ENCODE measurements at regions not wholly inside any gene's neighbourhood (a gene's known extent, or its start where the extent isn't known, plus 50 kb on each side); places are given as distances from the start of the nearest gene placed in this dataset.

DNA sequence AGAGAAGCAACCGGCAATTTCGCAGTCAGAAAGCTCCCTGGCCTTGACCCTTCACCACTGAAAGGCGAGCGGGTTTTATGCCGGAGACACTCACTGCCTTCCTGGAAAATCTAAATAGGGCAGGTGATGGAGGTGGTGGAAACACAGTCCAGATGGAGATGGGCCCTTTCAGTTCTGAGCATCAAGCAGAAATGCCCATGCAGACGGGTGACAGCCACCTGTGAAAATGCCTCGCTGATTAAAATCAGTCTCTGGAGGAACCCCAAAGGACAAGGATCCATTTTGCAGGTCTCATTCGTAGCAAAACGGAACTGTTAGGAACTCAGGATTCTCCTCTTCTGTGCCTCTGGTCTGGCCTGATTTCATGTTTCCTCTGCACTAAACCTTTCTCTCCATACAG lies 74.2 kb downstream of the FZD10 start:
- H3K27me3 ChIP-seq (ENCODE audit: control insufficient read depth, insufficient read depth, low read length), result peaks cover 39% of the 10 kb centered on the region
- H3K36me3 ChIP-seq (ENCODE audit: control insufficient read depth, insufficient read depth, low read length), result no peaks in the 10 kb centered on the region
- H3K27ac ChIP-seq (ENCODE audit: low read depth, low read length), result no peak overlapping the region
- H3K9ac ChIP-seq (ENCODE audit: low read depth, low read length), result no peak overlapping the region
- no peaks in the 10 kb centered on the region for H3K4me1 ChIP-seq (ENCODE audit: control insufficient read depth, insufficient read depth, low read length)
- no peaks in the 10 kb centered on the region for H3K9me3 ChIP-seq (ENCODE audit: control insufficient read depth, insufficient read depth, low read length)
- no peak overlapping the region for H3K4me3 ChIP-seq (ENCODE audit: low read depth, low read length)

DNA sequence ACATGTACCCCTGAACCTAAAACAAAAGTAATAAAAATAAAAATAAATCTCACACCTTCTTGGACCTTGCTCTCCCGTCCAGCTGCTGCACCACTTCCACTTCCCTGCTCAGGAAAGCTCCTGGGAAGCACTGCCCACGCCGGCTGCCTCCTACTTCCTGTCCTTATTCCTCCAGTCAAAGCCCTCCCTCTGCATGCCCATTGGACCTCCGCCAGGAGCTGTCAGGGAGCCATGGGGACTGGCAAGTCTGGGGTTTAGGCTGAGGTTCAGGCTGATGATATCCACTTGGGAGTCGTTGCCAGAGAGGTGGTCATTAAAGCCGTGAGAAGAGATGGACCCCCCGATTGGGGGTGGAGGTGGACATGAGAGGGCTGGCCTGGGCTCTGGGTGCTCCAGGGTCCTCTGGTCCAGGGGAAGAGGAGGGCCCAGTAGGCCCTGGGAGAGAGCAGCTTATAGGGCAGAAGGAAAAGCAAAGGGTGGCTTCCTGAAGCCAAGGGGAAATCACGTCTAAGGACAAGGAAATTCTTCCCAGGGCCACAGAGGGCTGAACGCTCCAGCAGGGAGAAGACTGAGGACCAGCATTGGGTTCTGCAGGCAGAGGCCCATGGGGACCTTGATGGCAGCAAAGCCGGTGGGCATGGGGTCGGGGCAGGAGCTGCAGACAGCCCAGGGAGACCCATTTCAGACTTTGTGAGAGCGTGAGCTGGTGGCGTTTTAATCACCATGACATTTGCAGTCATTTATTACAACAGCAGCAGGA lies 78.7 kb downstream of the FZD10 start:
- Histone ChIP-seq H3K27ac (ENCODE audit: low read depth, low read length) (no peak overlapping the region), H3K9me3 (ENCODE audit: control insufficient read depth, insufficient read depth, low read length) (no peaks in the 10 kb centered on the region), H3K9ac (ENCODE audit: low read depth, low read length) (no peak overlapping the region), H3K4me1 (ENCODE audit: control insufficient read depth, insufficient read depth, low read length) (no peaks in the 10 kb centered on the region), H3K4me3 (ENCODE audit: low read depth, low read length) (no peak overlapping the region), H3K27me3 (ENCODE audit: control insufficient read depth, insufficient read depth, low read length) (peaks cover 34% of the 10 kb centered on the region), H3K36me3 (ENCODE audit: control insufficient read depth, insufficient read depth, low read length) (no peaks in the 10 kb centered on the region)

- Histone ChIP-seq H3K36me3 (ENCODE audit: control insufficient read depth, insufficient read depth, low read length) (no peaks in the 10 kb centered on the region), H3K27ac (ENCODE audit: low read depth, low read length) (no peak overlapping the region), H3K27me3 (ENCODE audit: control insufficient read depth, insufficient read depth, low read length) (peaks cover 20% of the 10 kb centered on the region), H3K9ac (ENCODE audit: low read depth, low read length) (no peak overlapping the region), H3K4me3 (ENCODE audit: low read depth, low read length) (no peak overlapping the region), H3K9me3 (ENCODE audit: control insufficient read depth, insufficient read depth, low read length) (no peaks in the 10 kb centered on the region), H3K4me1 (ENCODE audit: control insufficient read depth, insufficient read depth, low read length) (no peaks in the 10 kb centered on the region)
These were observed 80.2 kb downstream of the FZD10 start for GRCh38 chr12:130242506-130242905.

DNA sequence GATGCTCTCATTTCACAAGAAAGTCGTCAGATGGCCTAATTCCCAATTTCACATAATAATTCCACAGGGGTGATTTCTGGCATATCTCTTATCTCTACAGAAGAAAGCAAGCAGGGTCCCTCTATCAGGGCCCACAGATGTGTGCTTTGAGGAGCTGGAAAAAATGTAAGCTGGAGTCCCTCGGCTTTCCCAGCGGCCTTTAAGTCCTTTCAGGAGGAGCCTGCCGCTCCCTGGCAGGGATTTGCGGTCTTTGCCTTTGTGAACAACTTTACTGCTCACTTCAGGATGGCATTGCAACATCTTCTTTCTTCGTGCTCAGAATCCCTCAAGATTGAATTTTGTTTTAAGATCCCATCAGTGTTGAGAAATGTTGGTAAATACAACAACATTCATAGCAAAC lies 83.0 kb downstream of the FZD10 start:
- H3K4me1 ChIP-seq (ENCODE audit: control insufficient read depth, insufficient read depth, low read length), result no peaks in the 10 kb centered on the region
- H3K9me3 ChIP-seq (ENCODE audit: control insufficient read depth, insufficient read depth, low read length), result no peaks in the 10 kb centered on the region
- peaks cover 13% of the 10 kb centered on the region for H3K27me3 ChIP-seq (ENCODE audit: control insufficient read depth, insufficient read depth, low read length)
- H3K36me3 ChIP-seq (ENCODE audit: control insufficient read depth, insufficient read depth, low read length), result no peaks in the 10 kb centered on the region
- no peak overlapping the region for H3K27ac ChIP-seq (ENCODE audit: low read depth, low read length)
- H3K4me3 ChIP-seq (ENCODE audit: low read depth, low read length), result no peak overlapping the region
- H3K9ac ChIP-seq (ENCODE audit: low read depth, low read length), result no peak overlapping the region

DNA sequence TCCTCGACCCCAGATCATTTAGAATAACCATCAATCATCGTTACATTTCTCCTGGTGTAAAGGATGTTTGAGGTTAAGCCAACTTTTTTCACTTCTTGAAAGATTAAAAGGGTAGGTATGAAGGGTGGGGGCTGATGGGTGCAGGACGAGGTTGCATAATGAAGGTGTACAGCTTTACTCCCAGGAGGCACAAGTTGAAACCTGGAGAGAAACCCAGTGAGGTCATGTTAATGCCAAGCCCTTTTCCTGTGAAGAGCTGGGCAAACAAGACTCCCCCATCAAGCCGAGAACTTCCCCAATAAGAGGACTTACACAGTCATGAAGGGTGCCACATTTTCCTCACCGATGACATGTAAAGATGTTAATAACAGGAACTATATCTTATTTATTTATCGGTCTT lies 84.3 kb downstream of the FZD10 start:
- H3K9ac ChIP-seq (ENCODE audit: low read depth, low read length), result no peak overlapping the region

GRCh38 chr12:130247634-130248237 lies 85.5 kb downstream of the FZD10 start:
- no peak overlapping the region for H3K9ac ChIP-seq (ENCODE audit: low read depth, low read length)
- H3K36me3 ChIP-seq (ENCODE audit: control insufficient read depth, insufficient read depth, low read length), result no peaks in the 10 kb centered on the region
- H3K4me1 ChIP-seq (ENCODE audit: control insufficient read depth, insufficient read depth, low read length), result no peaks in the 10 kb centered on the region
- H3K4me3 ChIP-seq (ENCODE audit: low read depth, low read length), result no peak overlapping the region
- peaks cover 13% of the 10 kb centered on the region for H3K27me3 ChIP-seq (ENCODE audit: control insufficient read depth, insufficient read depth, low read length)
- no peak overlapping the region for H3K27ac ChIP-seq (ENCODE audit: low read depth, low read length)
- no peaks in the 10 kb centered on the region for H3K9me3 ChIP-seq (ENCODE audit: control insufficient read depth, insufficient read depth, low read length)

More for the DNA sequence above, 84.3 kb downstream of the FZD10 start:
- peaks cover 13% of the 10 kb centered on the region for H3K27me3 ChIP-seq (ENCODE audit: control insufficient read depth, insufficient read depth, low read length)
- no peak overlapping the region for H3K4me3 ChIP-seq (ENCODE audit: low read depth, low read length)
- H3K9me3 ChIP-seq (ENCODE audit: control insufficient read depth, insufficient read depth, low read length), result no peaks in the 10 kb centered on the region
- H3K4me1 ChIP-seq (ENCODE audit: control insufficient read depth, insufficient read depth, low read length), result no peaks in the 10 kb centered on the region
- H3K36me3 ChIP-seq (ENCODE audit: control insufficient read depth, insufficient read depth, low read length), result no peaks in the 10 kb centered on the region
- no peak overlapping the region for H3K27ac ChIP-seq (ENCODE audit: low read depth, low read length)

DNA sequence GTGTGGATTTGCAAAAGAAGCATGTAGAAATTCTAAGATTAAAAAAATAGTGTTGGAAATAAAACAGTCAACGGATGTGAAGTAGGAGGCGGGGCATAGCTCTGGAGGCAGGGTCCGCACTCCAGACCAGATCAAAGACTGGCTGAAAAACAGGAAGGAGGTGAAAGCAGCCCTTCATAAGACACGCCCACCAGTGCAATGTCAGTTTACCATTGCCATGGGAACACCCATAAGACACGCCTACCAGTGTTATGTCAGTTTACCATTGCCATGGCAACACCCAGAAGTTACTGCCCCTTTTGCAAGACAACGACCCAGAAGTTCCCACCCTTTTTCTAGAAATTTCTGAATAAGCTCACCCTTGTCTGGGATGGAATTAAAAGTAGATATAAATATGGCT lies 87.1 kb downstream of the FZD10 start:
- no peak overlapping the region for H3K27ac ChIP-seq (ENCODE audit: low read depth, low read length)
- H3K9ac ChIP-seq (ENCODE audit: low read depth, low read length), result no peak overlapping the region
- no peaks in the 10 kb centered on the region for H3K36me3 ChIP-seq (ENCODE audit: control insufficient read depth, insufficient read depth, low read length)
- no peaks in the 10 kb centered on the region for H3K4me1 ChIP-seq (ENCODE audit: control insufficient read depth, insufficient read depth, low read length)
- H3K9me3 ChIP-seq (ENCODE audit: control insufficient read depth, insufficient read depth, low read length), result no peaks in the 10 kb centered on the region
- H3K4me3 ChIP-seq (ENCODE audit: low read depth, low read length), result no peak overlapping the region
- H3K27me3 ChIP-seq (ENCODE audit: control insufficient read depth, insufficient read depth, low read length), result peaks cover 9% of the 10 kb centered on the region

DNA sequence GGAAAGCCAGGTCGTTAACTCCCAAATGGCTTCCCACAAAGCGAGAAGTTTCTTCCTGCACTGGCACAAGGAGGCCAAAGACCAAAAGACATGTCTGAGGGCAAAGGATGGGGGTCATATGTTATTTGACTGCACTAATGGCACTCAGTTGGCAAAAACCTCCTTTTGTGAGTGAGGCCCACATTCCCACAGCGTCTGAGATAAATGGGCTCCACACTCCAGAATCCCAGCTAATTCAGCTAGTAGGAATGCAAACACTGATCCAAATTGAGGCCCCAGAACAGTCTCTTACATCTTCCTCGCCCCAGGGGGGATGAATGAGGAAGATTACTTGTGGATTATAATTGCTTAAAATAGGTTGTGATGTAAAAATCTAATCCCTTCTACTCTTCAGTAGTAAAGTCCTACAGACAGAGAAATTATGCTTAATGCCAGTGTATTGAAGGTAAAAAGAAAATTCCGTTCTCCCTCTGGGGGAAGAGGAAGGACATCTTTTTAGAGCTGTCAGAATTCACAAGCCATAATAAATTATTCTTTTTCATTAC lies 86.4 kb upstream of the PIWIL1 start:
- no peaks in the 10 kb centered on the region for H3K9me3 ChIP-seq (ENCODE audit: control insufficient read depth, insufficient read depth, low read length)

GRCh38 chr12:130253866-130254265 lies 83.8 kb upstream of the PIWIL1 start:
- H3K27me3 ChIP-seq (ENCODE audit: control insufficient read depth, insufficient read depth, low read length), result peaks cover under 1% of the 10 kb centered on the region
- no peaks in the 10 kb centered on the region for H3K36me3 ChIP-seq (ENCODE audit: control insufficient read depth, insufficient read depth, low read length)
- H3K27ac ChIP-seq (ENCODE audit: low read depth, low read length), result no peak overlapping the region
- H3K9ac ChIP-seq (ENCODE audit: low read depth, low read length), result no peak overlapping the region
- no peaks in the 10 kb centered on the region for H3K9me3 ChIP-seq (ENCODE audit: control insufficient read depth, insufficient read depth, low read length)
- H3K4me1 ChIP-seq (ENCODE audit: control insufficient read depth, insufficient read depth, low read length), result no peaks in the 10 kb centered on the region
- H3K4me3 ChIP-seq (ENCODE audit: low read depth, low read length), result no peak overlapping the region

More for the DNA sequence above, 86.4 kb upstream of the PIWIL1 start:
- Histone ChIP-seq H3K9ac (ENCODE audit: low read depth, low read length) (no peak overlapping the region), H3K4me3 (ENCODE audit: low read depth, low read length) (no peak overlapping the region), H3K4me1 (ENCODE audit: control insufficient read depth, insufficient read depth, low read length) (no peaks in the 10 kb centered on the region), H3K27ac (ENCODE audit: low read depth, low read length) (no peak overlapping the region), H3K27me3 (ENCODE audit: control insufficient read depth, insufficient read depth, low read length) (no peaks in the 10 kb centered on the region; the same call in 1 of the 2 replicates), H3K36me3 (ENCODE audit: control insufficient read depth, insufficient read depth, low read length) (no peaks in the 10 kb centered on the region)

DNA sequence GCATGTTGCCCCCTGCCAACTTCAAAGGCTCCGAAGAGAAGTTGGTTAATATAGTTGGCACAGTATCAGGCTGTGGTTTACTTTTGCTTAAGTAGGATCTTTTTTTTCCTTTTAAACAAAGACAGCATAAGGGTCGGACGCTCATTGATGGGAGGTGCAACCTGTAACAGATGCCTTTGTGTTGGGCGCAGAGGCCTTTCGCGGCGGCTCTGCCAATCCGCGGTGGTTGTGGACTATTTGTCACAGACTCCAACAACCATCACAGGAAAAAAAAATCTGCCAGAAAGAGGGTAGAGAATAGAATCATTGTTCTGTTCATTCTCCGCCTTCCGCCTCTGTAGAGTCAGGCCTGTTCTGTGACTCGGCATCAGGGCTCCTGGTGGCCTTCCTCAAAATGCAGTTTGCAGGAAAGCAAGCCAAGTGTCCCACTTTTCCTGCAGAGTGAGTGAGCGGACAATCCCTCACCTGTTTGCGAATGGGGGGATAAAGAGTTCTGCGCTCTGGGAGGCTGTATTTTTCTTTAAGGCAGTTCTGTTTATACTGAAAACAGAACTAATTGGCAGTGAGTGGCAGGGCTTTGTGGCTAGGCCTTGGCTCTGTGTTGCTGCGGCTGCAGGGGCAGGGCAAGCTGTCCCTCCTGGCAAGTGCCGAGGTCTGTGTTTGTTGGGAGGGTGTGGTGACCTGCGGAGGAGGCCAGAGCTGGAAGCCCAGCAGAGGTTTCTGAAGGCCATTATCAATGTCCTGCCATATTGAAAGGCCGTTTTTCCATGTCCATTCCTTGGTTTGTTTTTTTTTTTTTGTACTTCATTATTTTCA lies 83.0 kb upstream of the PIWIL1 start:
- Histone ChIP-seq H3K9me3 (ENCODE audit: control insufficient read depth, insufficient read depth, low read length) (no peaks in the 10 kb centered on the region), H3K27ac (ENCODE audit: low read depth, low read length) (no peak overlapping the region), H3K27me3 (ENCODE audit: control insufficient read depth, insufficient read depth, low read length) (peaks cover 9% of the 10 kb centered on the region), H3K4me1 (ENCODE audit: control insufficient read depth, insufficient read depth, low read length) (no peaks in the 10 kb centered on the region), H3K9ac (ENCODE audit: low read depth, low read length) (no peak overlapping the region), H3K4me3 (ENCODE audit: low read depth, low read length) (no peak overlapping the region), H3K36me3 (ENCODE audit: control insufficient read depth, insufficient read depth, low read length) (no peaks in the 10 kb centered on the region)

DNA sequence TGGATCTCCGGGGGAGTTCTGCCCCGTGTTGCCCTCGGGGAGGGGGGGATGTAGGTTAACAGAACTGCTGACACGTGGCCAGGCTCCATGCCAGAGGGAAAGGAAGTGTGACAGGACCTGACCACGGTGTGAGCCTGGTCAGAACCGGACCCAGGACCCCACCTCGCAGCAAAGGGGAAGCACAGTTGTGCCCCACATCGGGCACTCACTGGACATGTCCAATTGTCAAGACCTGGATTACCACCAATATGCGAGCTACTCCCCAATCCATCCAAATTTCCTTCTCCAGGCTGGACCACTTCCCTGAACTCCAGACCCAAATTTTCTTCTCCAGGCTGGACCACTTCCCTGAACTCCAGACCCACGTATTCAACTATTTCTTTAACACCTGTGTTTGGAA lies 78.8 kb upstream of the PIWIL1 start:
- Histone ChIP-seq H3K9ac (ENCODE audit: low read depth, low read length) (no peak overlapping the region), H3K36me3 (ENCODE audit: control insufficient read depth, insufficient read depth, low read length) (no peaks in the 10 kb centered on the region), H3K4me3 (ENCODE audit: low read depth, low read length) (no peak overlapping the region), H3K27ac (ENCODE audit: low read depth, low read length) (no peak overlapping the region), H3K9me3 (ENCODE audit: control insufficient read depth, insufficient read depth, low read length) (no peaks in the 10 kb centered on the region), H3K27me3 (ENCODE audit: control insufficient read depth, insufficient read depth, low read length) (peaks cover 45% of the 10 kb centered on the region), H3K4me1 (ENCODE audit: control insufficient read depth, insufficient read depth, low read length) (no peaks in the 10 kb centered on the region)

All from HUES48 (cell line).